ENCODE measurements at regions not wholly inside any gene's neighbourhood (a gene's known extent, or its start where the extent isn't known, plus 50 kb on each side); places are given as distances from the start of the nearest gene placed in this dataset.

DNA sequence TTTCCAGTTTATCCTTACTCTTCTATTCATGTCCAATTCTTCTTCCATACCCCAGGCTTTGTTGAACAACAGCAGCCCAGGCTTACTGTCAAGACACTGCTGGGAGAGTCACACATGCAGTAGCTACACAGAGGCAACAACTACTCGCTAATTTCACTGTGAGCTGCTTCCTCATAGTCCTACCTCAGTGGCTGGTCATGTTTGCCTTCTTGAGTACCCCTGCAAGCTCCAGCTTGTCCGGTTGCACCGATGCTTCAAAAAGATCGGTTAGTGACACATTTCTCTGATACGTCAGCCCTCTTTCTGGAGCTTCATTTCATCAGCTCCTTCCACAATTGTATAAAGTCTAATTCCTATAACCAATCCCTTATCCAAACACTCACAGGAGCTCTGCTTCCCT is 246.7 kb upstream of the NFIA start:
- ATAC-seq (ENCODE audit: low FRiP score), result no peak
- TF ChIP-seq, protein P1, sequence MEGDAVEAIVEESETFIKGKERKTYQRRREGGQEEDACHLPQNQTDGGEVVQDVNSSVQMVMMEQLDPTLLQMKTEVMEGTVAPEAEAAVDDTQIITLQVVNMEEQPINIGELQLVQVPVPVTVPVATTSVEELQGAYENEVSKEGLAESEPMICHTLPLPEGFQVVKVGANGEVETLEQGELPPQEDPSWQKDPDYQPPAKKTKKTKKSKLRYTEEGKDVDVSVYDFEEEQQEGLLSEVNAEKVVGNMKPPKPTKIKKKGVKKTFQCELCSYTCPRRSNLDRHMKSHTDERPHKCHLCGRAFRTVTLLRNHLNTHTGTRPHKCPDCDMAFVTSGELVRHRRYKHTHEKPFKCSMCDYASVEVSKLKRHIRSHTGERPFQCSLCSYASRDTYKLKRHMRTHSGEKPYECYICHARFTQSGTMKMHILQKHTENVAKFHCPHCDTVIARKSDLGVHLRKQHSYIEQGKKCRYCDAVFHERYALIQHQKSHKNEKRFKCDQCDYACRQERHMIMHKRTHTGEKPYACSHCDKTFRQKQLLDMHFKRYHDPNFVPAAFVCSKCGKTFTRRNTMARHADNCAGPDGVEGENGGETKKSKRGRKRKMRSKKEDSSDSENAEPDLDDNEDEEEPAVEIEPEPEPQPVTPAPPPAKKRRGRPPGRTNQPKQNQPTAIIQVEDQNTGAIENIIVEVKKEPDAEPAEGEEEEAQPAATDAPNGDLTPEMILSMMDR (IDR thresholded peaks at IDR 0.05), result no peak
- no peak for DNase-seq (ENCODE audit: low spot score)

DNA sequence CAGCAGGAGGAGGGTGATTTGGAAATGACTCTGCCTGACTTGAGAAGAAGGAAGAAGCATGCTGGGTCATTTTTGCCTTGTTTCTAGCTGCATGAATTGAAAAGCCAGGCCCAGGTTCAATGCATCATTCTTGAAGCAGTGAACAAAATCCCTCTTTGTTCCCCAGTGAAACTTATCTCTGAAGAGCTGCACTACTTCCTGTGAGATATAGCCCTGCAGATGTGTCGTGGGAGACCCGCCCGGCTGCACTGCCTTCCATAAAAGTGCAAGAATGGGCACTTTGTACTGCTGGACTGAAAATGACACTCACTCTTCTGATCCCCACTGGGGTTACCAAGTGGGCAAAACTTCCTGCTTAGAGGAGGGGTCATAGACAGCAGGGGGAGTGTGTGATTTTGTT is 249.2 kb upstream of the NFIA start:
- no peak for ATAC-seq (ENCODE audit: low FRiP score)
- TF ChIP-seq, protein P1 (IDR thresholded peaks at IDR 0.05), result no peak

DNA sequence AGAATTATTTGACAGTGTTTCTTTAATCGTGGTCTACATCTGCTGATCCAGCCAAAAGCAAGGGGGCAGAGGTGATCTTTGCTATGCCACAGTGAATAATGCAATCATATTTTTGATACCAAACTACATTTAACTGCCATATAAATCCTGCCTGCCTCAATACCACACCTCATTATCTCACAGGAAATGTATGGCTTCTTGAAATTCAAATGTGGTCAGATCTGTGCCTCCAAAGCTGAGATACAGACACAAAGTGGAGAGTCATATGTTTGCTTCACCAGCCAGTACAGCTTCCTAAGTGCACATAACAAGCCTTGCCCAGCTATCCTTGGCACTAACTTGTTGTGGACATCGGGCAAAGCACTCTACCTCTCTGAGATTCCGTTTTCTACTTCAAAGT is 250.0 kb upstream of the NFIA start:
- TF ChIP-seq, protein P1 (IDR thresholded peaks at IDR 0.05), result no peak
- DNase-seq (ENCODE audit: low spot score) (no peak), ATAC-seq (ENCODE audit: low FRiP score) (no peak)

More for the DNA sequence above, 249.2 kb upstream of the NFIA start:
- DNase-seq (ENCODE audit: low spot score), result no peak

DNA sequence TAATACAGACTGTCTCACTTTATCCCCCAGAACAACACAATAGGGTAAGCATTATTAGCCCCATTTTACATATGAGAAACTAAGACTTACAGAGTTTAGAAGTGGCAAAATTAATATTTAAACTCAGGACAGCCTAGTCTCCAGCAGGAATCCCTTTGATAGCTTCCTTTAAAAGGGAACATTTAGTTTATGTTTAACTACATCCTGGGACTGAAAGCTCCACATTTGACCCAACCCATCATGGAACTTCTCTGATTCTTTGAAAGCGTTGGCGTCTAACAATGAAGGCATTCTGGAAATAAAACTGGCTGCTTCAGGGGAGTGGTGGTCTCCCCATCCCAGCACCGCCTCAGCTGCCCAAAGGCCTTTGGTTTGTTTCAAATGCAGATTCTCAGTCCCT is 250.6 kb upstream of the NFIA start:
- TF ChIP-seq, protein P1 (IDR thresholded peaks at IDR 0.05), result no peak
- ATAC-seq (ENCODE audit: low FRiP score), result no peak
- DNase-seq (ENCODE audit: low spot score), result no peak

DNA sequence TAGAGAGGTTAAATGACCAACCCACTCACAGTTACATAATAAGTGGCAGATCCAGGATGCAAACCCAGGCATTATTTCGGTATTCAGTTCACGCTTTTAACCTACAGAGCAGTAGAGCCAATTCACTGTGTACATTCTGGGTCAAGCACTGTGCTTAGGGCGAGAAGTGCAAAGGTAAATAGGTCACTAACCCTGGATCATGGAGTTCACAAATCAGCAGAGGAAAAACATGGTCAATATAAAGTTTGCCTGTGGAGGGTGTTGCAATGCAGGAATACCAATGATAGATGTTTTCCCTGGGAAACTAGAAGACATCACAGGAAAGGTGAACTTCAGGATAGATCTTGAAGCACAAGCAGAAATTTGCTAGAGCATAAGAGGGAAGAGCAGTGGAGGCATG is 253.4 kb upstream of the NFIA start:
- TF ChIP-seq, protein P1 (IDR thresholded peaks at IDR 0.05), result no peak
- DNase-seq (ENCODE audit: low spot score) (no peak), ATAC-seq (ENCODE audit: low FRiP score) (no peak)

DNA sequence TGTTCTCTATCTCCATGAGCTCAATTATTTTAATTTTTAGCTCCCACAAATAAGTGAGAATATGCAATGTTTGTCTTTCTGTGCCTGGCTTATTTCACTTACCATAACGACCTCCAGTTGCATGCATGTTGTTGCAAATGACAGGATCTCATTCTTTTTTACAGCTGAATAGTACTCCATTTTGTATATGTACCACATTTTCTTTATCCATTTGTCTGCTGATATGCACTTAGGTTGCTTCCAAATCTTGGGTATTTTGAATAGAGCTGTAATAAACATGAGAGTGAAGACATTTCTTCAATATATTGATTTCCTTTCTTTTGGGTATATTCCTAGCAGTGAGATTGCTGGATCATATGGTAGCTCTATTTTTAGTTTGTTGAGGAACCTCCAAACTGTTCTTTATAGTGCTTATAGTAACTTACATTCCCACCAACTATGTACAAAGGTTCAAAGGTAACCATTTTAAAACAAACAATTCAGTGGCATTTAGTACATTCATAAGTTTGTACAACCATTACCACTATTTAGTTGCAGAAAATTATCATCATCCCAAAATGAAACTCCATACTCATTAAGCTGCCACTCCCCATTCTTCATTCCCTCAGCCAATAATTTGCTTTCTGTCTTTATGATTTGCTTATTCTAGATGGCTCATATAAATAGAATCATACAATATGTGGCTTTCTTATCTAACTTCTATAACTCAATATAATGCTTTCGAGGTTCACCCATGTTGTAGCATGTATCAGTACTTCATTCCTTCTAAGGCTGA is 255.9 kb upstream of the NFIA start:
- TF ChIP-seq, protein P1 (IDR thresholded peaks at IDR 0.05), result no peak
- DNase-seq (ENCODE audit: low spot score) (no peak), ATAC-seq (ENCODE audit: low FRiP score) (no peak)

DNA sequence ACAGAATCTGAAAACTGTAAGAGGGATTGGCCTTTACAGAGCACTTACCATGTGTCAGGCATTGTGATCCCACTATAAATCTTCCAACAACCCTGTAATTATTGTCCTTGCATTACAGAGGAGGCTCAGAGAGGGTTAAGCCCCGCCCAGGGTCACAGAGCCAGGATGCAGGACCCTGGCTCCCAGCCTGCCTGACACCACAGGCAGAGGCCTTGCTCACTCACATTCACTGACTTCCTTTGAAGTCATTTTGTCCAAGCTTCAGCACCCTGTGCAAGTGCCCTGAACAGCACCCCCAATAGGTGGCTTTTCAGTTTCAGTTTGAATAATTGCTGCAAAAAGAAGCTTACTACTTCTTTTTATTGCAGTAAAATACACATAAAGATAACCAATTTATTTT is 256.8 kb upstream of the NFIA start:
- DNase-seq (ENCODE audit: low spot score), result no peak
- no peak for ATAC-seq (ENCODE audit: low FRiP score)

More for the DNA sequence above, 256.8 kb upstream of the NFIA start:
- TF ChIP-seq, protein P1 (IDR thresholded peaks at IDR 0.05), result no peak
